Esophagus squamous epithelium (tissue), 5 donors: ENCODE measurements at regions not wholly inside any gene's neighbourhood (a gene's known extent, or its start where the extent isn't known, plus 50 kb on each side); places are given as distances from the start of the nearest gene placed in this dataset.

ENCODE experiments used
- DNase-seq: peaks from one replicate; lab custom pipeline; 2025; lab: John Stamatoyannopoulos, UW
- H3K27ac ChIP-seq, 4 donors: fragments of 200-600 bp; sonication (generic); one replicate each; pipeline ENCODE4 v1.5.1; 2016 to 2019; ENCODE audit warnings: mild to moderate bottlenecking in 1 of 4
- H3K27me3 ChIP-seq, 4 donors: fragments of 200-600 bp; sonication (generic); 1 replicate in 3 of 4; 2 replicates in 1 of 4; pipeline versions ENCODE4 v1.5.1 to v1.6.0; 2017 to 2021; ENCODE audit warnings: antibody characterized with exemption in 1 of 4
- H3K36me3 ChIP-seq, 3 donors: fragments of 200-600 bp; sonication (generic); one replicate each; pipeline ENCODE4 v1.5.1; 2016 to 2019
- H3K4me1 ChIP-seq, 3 donors: fragments of 200-600 bp; sonication (generic); one replicate each; pipeline ENCODE4 v1.5.1; 2017 to 2019
- H3K4me3 ChIP-seq, 4 donors: fragments of 200-600 bp; sonication (generic); 1 replicate in 3 of 4; 2 replicates in 1 of 4; pipeline ENCODE4 v1.5.1; 2016 to 2019; ENCODE audit warnings: mild to moderate bottlenecking in 2 of 4, moderate library complexity in 1 of 4
- H3K9me3 ChIP-seq, 3 donors: fragments of 200-600 bp; sonication (generic); one replicate each; pipeline ENCODE4 v1.5.1; 2016 to 2019
- CTCF ChIP-seq, 6 experiments: fragments of 450-650 bp in 4 of 6; fragments of 200-600 bp in 2 of 6; sonication (generic) in 2 of 6; IDR thresholded peaks; one replicate each; pipeline ENCODE4 v1.5.1; 2016 to 2019; ENCODE audit warnings: antibody characterized with exemption in 6 of 6, mild to moderate bottlenecking in 4 of 6, moderate library complexity in 4 of 6
- POLR2A ChIP-seq, 4 donors: fragments of 450-650 bp; IDR thresholded peaks; one replicate each; pipeline ENCODE4 v1.6.1; 2017; ENCODE audit warnings: antibody characterized with exemption in 4 of 4, mild to moderate bottlenecking in 4 of 4, moderate library complexity in 3 of 4
- WGBS, 2 donors: methylation state at CpG; one replicate each; pipeline ENCODE4 v1.1.5; 2018; 5-methylcytosine and 5-hydroxymethylcytosine counted together
- intact Hi-C: fragments of 100-400 bp; cut with DNase I; formaldehyde crosslinking; loops from one replicate; pipeline ENCODE4 v1.15.0; 2022
- donor health status: DM: yes; HTN: yes; CAD: no.

GRCh38 chr2:43152186-43152585, 74.2 kb downstream of the ZFP36L2 start:
- intact Hi-C loops, result no loop called here
- Histone ChIP-seq H3K9me3 (no peaks in the 10 kb centered on the region), H3K4me1 (peaks cover 13 to 37% (median 30%) of the 10 kb centered on the region in 3 donors), H3K36me3 (no peaks in the 10 kb centered on the region), H3K27ac (no peak overlapping the region), H3K27me3 (no peaks in the 10 kb centered on the region), H3K4me3 (no peak overlapping the region)
- DNase-seq, result no peak
- WGBS, 2 donors, result 84 to 86% methylated on average over 5 to 8 of the region's 8 CpGs
- TF ChIP-seq CTCF (IDR thresholded peaks at IDR 0.05), result no peak
- no peak for TF ChIP-seq POLR2A (IDR thresholded peaks at IDR 0.05)

- intact Hi-C loops, result no loop called here
- peaks cover 8 to 29% (median 22%) of the 10 kb centered on the region in 3 donors for H3K4me1 ChIP-seq
- H3K27me3 ChIP-seq, result no peaks in the 10 kb centered on the region
- WGBS, 2 donors, result 77 to 79% methylated on average over 5 to 6 of the region's 9 CpGs
- H3K36me3 ChIP-seq, result no peaks in the 10 kb centered on the region
- no peak overlapping the region for H3K4me3 ChIP-seq
- no peak overlapping the region for H3K27ac ChIP-seq
- TF ChIP-seq POLR2A (IDR thresholded peaks at IDR 0.05), result no peak
- TF ChIP-seq CTCF (IDR thresholded peaks at IDR 0.05), result no peak
- H3K9me3 ChIP-seq, result no peaks in the 10 kb centered on the region
- no peak for DNase-seq
These were observed 76.8 kb downstream of the ZFP36L2 start for GRCh38 chr2:43149482-43150107.

- intact Hi-C loops, result no loop called here
- WGBS, 2 donors, result 75 to 78% methylated on average over 5 of the region's 5 CpGs
- peaks cover 0 to 13% (median 9%) of the 10 kb centered on the region in 3 donors for H3K4me1 ChIP-seq
- H3K9me3 ChIP-seq, result no peaks in the 10 kb centered on the region
- no peaks in the 10 kb centered on the region for H3K36me3 ChIP-seq
- H3K4me3 ChIP-seq, result no peak overlapping the region
- no peaks in the 10 kb centered on the region for H3K27me3 ChIP-seq
- H3K27ac ChIP-seq, result no peak overlapping the region
- no peak for TF ChIP-seq CTCF (IDR thresholded peaks at IDR 0.05)
- no peak for TF ChIP-seq POLR2A (IDR thresholded peaks at IDR 0.05)
- no peak for DNase-seq
These were observed 80.3 kb downstream of the ZFP36L2 start for GRCh38 chr2:43146083-43146482.

- TF ChIP-seq POLR2A (IDR thresholded peaks at IDR 0.05) (no peak), CTCF (IDR thresholded peaks at IDR 0.05) (no peak)
- intact Hi-C loops, result no loop called here
- Histone ChIP-seq H3K36me3 (no peaks in the 10 kb centered on the region), H3K4me1 (peaks cover 0 to 30% (median 19%) of the 10 kb centered on the region in 3 donors), H3K27me3 (no peaks in the 10 kb centered on the region), H3K4me3 (no peak overlapping the region), H3K27ac (no peak overlapping the region), H3K9me3 (no peaks in the 10 kb centered on the region)
- 64 to 73% methylated on average over 2 of the region's 2 CpGs for WGBS, 2 donors
- DNase-seq, result no peak
These were observed 82.1 kb downstream of the ZFP36L2 start for GRCh38 chr2:43144263-43144662.

- intact Hi-C loops, result no loop called here
These were observed 82.7 kb downstream of the ZFP36L2 start for GRCh38 chr2:43143756-43144155.

More at GRCh38 chr2:43143756-43144155, 82.7 kb downstream of the ZFP36L2 start:
- DNase-seq, result no peak
- no peak for TF ChIP-seq CTCF (IDR thresholded peaks at IDR 0.05)
- TF ChIP-seq POLR2A (IDR thresholded peaks at IDR 0.05), result no peak
- 78 to 80% methylated on average over 8 of the region's 8 CpGs for WGBS, 2 donors
- Histone ChIP-seq H3K4me3 (no peak overlapping the region), H3K9me3 (no peaks in the 10 kb centered on the region), H3K36me3 (no peaks in the 10 kb centered on the region), H3K4me1 (peaks cover 0 to 35% (median 20%) of the 10 kb centered on the region in 3 donors), H3K27ac (no peak overlapping the region), H3K27me3 (no peaks in the 10 kb centered on the region)
